KMS-11 (cell line): ENCODE measurements at regions not wholly inside any gene's neighbourhood (a gene's known extent, or its start where the extent isn't known, plus 50 kb on each side); places are given as distances from the start of the nearest gene placed in this dataset.

ENCODE experiments used
- H2AFZ ChIP-seq: fragments of 200-600 bp; sonication (generic); 2 replicates; pipeline ENCODE4 v1.6.1; 2016; ENCODE audit warnings: antibody characterized with exemption, mixed run types, low read depth
- H3K27ac ChIP-seq: fragments of 200-600 bp; sonication (generic); 2 replicates; pipeline ENCODE4 v1.6.1; 2016; ENCODE audit warnings: mild to moderate bottlenecking, mixed run types
- H3K27me3 ChIP-seq: fragments of 200-600 bp; sonication (generic); 2 replicates; pipeline ENCODE4 v1.6.1; 2017; ENCODE audit warnings: mild to moderate bottlenecking, low read depth, mixed run types, moderate library complexity; ENCODE audit not compliant: insufficient read depth
- H3K36me3 ChIP-seq: fragments of 200-600 bp; sonication (generic); 2 replicates; pipeline ENCODE4 v1.6.1; 2017; ENCODE audit warnings: mild to moderate bottlenecking, mixed run types; ENCODE audit not compliant: insufficient read depth
- H3K4me1 ChIP-seq: fragments of 200-600 bp; sonication (generic); 2 replicates; pipeline ENCODE4 v1.6.1; 2016; ENCODE audit warnings: mild to moderate bottlenecking, low read depth, mixed run types; ENCODE audit not compliant: poor library complexity, severe bottlenecking
- H3K4me2 ChIP-seq: fragments of 200-600 bp; sonication (generic); 2 replicates; pipeline ENCODE4 v1.7.0; 2016; ENCODE audit warnings: mild to moderate bottlenecking, mixed run types
- H3K4me3 ChIP-seq: fragments of 200-600 bp; sonication (generic); IDR thresholded peaks from 2 replicates; pipeline ENCODE4 v1.6.1; 2017; ENCODE audit warnings: low read depth, low read length, mixed read lengths; ENCODE audit not compliant: insufficient read depth
- H3K79me2 ChIP-seq: fragments of 200-600 bp; sonication (generic); 2 replicates; pipeline ENCODE4 v1.6.1; 2016; ENCODE audit warnings: low read depth, mixed run types; ENCODE audit not compliant: insufficient read depth
- H3K9ac ChIP-seq: fragments of 200-600 bp; sonication (generic); 2 replicates; pipeline ENCODE4 v1.6.1; 2016; ENCODE audit warnings: mild to moderate bottlenecking, mixed run types
- H4K20me1 ChIP-seq: fragments of 200-600 bp; sonication (generic); 2 replicates; pipeline ENCODE4 v1.6.1; 2016; ENCODE audit warnings: mild to moderate bottlenecking, mixed run types; ENCODE audit not compliant: insufficient read depth
- TF ChIP-seq, protein P1 (sequence below): fragments of 200-600 bp; sonication (generic); conservative IDR thresholded peaks from 2 replicates; pipeline ENCODE4 v1.6.1; 2017; ENCODE audit warnings: low read depth, mild to moderate bottlenecking, antibody characterized with exemption, low read length, moderate library complexity, mixed read lengths

DNA sequence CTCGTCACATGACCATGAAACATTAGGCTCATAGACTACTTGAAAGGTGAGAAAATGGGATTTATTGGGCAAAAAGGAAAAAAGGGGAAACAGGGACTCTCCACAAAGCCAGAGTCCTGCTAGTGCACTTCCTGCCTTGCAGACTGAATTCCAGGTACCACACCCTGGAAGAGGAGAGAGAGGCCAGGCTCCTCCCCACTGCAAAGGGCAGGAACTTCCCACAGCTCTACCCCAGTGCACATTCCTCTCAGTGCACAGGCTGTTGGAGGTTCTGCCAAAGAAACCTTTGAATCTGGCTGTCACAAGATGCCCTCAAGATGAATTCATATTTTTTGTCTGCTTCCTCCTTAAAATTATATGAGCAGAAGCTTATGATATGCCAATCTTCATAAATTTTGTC, 920.4 kb upstream of the GJE1 start:
- peaks cover 8% of the 10 kb centered on the region for H3K4me1 ChIP-seq
- no peaks in the 10 kb centered on the region for H3K36me3 ChIP-seq
- TF ChIP-seq, protein P1, sequence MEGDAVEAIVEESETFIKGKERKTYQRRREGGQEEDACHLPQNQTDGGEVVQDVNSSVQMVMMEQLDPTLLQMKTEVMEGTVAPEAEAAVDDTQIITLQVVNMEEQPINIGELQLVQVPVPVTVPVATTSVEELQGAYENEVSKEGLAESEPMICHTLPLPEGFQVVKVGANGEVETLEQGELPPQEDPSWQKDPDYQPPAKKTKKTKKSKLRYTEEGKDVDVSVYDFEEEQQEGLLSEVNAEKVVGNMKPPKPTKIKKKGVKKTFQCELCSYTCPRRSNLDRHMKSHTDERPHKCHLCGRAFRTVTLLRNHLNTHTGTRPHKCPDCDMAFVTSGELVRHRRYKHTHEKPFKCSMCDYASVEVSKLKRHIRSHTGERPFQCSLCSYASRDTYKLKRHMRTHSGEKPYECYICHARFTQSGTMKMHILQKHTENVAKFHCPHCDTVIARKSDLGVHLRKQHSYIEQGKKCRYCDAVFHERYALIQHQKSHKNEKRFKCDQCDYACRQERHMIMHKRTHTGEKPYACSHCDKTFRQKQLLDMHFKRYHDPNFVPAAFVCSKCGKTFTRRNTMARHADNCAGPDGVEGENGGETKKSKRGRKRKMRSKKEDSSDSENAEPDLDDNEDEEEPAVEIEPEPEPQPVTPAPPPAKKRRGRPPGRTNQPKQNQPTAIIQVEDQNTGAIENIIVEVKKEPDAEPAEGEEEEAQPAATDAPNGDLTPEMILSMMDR: no peak
- no peaks in the 10 kb centered on the region for H3K79me2 ChIP-seq
- H3K27me3 ChIP-seq: no peaks in the 10 kb centered on the region
- H3K9ac ChIP-seq: no peak overlapping the region
- H3K27ac ChIP-seq: no peak overlapping the region
- no peak overlapping the region for H3K4me2 ChIP-seq
- H2AFZ ChIP-seq: no peak overlapping the region
- H3K4me3 ChIP-seq: no peak overlapping the region
- no peaks in the 10 kb centered on the region for H4K20me1 ChIP-seq

GRCh38 chr6:141211845-141212244, 920.9 kb upstream of the GJE1 start:
- no peak overlapping the region for H3K9ac ChIP-seq
- peaks cover 5% of the 10 kb centered on the region for H3K4me1 ChIP-seq
- H4K20me1 ChIP-seq: no peaks in the 10 kb centered on the region
- H3K4me2 ChIP-seq: no peak overlapping the region
- no peak overlapping the region for H3K27ac ChIP-seq
- no peaks in the 10 kb centered on the region for H3K79me2 ChIP-seq
- H2AFZ ChIP-seq: no peak overlapping the region
- TF ChIP-seq, protein P1: no peak
- no peak overlapping the region for H3K4me3 ChIP-seq
- no peaks in the 10 kb centered on the region for H3K36me3 ChIP-seq
- H3K27me3 ChIP-seq: no peaks in the 10 kb centered on the region

DNA sequence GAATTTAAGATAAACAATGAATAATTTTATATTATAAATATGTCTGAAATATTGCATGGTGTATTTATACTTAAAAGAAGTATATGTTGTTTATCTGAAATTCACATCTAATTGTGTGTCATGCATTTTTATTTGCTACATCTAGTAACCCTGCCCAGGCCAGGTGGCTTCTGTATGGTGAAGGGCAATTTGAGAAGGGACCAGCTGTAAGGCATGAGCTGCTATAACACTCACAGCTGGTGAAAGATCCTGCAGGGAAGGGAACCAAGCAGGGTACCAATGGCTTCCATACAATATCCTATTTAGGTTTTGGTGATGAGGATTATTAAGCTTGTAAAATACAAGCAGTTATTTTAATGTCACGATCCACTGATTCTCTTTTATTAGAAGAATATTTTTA, 921.8 kb upstream of the GJE1 start:
- Histone ChIP-seq H3K9ac (no peak overlapping the region), H2AFZ (no peak overlapping the region), H3K4me3 (no peak overlapping the region), H3K27ac (no peak overlapping the region), H3K4me1 (no peaks in the 10 kb centered on the region), H3K4me2 (no peak overlapping the region), H4K20me1 (no peaks in the 10 kb centered on the region), H3K79me2 (no peaks in the 10 kb centered on the region), H3K27me3 (no peaks in the 10 kb centered on the region), H3K36me3 (no peaks in the 10 kb centered on the region)
- TF ChIP-seq, protein P1: no peak

GRCh38 chr6:141209890-141210289, 922.8 kb upstream of the GJE1 start:
- Histone ChIP-seq H3K36me3 (no peaks in the 10 kb centered on the region), H3K27ac (no peak overlapping the region), H4K20me1 (no peaks in the 10 kb centered on the region), H3K4me3 (no peak overlapping the region), H3K27me3 (no peaks in the 10 kb centered on the region), H2AFZ (no peak overlapping the region), H3K79me2 (no peaks in the 10 kb centered on the region), H3K4me2 (no peak overlapping the region), H3K4me1 (no peaks in the 10 kb centered on the region), H3K9ac (no peak overlapping the region)
- TF ChIP-seq, protein P1: no peak
